Activated gamma-delta T cell (primary cell): ENCODE measurements at regions not wholly inside any gene's neighbourhood (a gene's known extent, or its start where the extent isn't known, plus 50 kb on each side); places are given as distances from the start of the nearest gene placed in this dataset.

Experiments used
- DNase-seq: peaks from one replicate; lab custom pipeline; 2025; lab: John Stamatoyannopoulos, UW

- no peak for DNase-seq
Measured at GRCh38 chr3:193850084-193850619, 257.1 kb downstream of the OPA1 start.

- DNase-seq: no peak
Measured at GRCh38 chr3:193851428-193851847, 258.4 kb downstream of the OPA1 start.

- DNase-seq: no peak
Measured at GRCh38 chr3:193851941-193852674, 259.1 kb downstream of the OPA1 start.

- DNase-seq: no peak
Measured at GRCh38 chr3:193852901-193853300, 259.9 kb downstream of the OPA1 start.

- no peak for DNase-seq
Measured at GRCh38 chr3:193853511-193854219, 260.7 kb downstream of the OPA1 start.

- DNase-seq: no peak
Measured at GRCh38 chr3:193857996-193858395, 265.0 kb downstream of the OPA1 start.

- no peak for DNase-seq
Measured at GRCh38 chr3:193859195-193859594, 266.2 kb downstream of the OPA1 start.

- no peak for DNase-seq
Measured at GRCh38 chr3:193861012-193861411, 268.0 kb downstream of the OPA1 start.

GRCh38 chr3:193862843-193863242, 269.8 kb downstream of the OPA1 start:
- DNase-seq: no peak

- no peak for DNase-seq
Measured at GRCh38 chr3:193863657-193864357, 270.8 kb downstream of the OPA1 start.

- no peak for DNase-seq
Measured at GRCh38 chr3:193865339-193865738, 270.6 kb upstream of the HES1 start.

- DNase-seq: no peak
Measured at GRCh38 chr3:193865896-193866480, 270.0 kb upstream of the HES1 start.

GRCh38 chr3:193868590-193868989, 267.4 kb upstream of the HES1 start:
- no peak for DNase-seq

GRCh38 chr3:193869221-193870201, 266.4 kb upstream of the HES1 start:
- DNase-seq: no peak

GRCh38 chr3:193870376-193871219, 265.4 kb upstream of the HES1 start:
- DNase-seq: no peak

GRCh38 chr3:193871220-193871485, 264.8 kb upstream of the HES1 start:
- no peak for DNase-seq

- DNase-seq: no peak
Measured at GRCh38 chr3:193872265-193872753, 263.6 kb upstream of the HES1 start.

GRCh38 chr3:193873426-193874201, 262.3 kb upstream of the HES1 start:
- DNase-seq: no peak

GRCh38 chr3:193874512-193874911, 261.4 kb upstream of the HES1 start:
- no peak for DNase-seq
